Ascending aorta (tissue), 2 donors: ENCODE measurements at regions not wholly inside any gene's neighbourhood (a gene's known extent, or its start where the extent isn't known, plus 50 kb on each side); places are given as distances from the start of the nearest gene placed in this dataset.

ENCODE experiments used
- DNase-seq, 2 donors: peaks; one replicate each; pipeline ENCODE4 v3.0.0-alpha.2; 2019; ENCODE audit warnings: low spot score in 2 of 2
- H3K27ac ChIP-seq, 2 donors: fragments of 200-600 bp; sonication (generic); one replicate each; pipeline ENCODE4 v1.5.1; 2016 to 2017; ENCODE audit warnings: mild to moderate bottlenecking in 1 of 2
- H3K27me3 ChIP-seq: fragments of 200-600 bp; sonication (generic); one replicate; pipeline ENCODE4 v1.5.1; 2017
- H3K36me3 ChIP-seq, 2 donors: fragments of 200-600 bp; sonication (generic); one replicate each; pipeline ENCODE4 v1.5.1; 2016
- H3K4me1 ChIP-seq, 2 donors: fragments of 200-600 bp; sonication (generic); one replicate each; pipeline ENCODE4 v1.5.1; 2016 to 2017; ENCODE audit warnings: mild to moderate bottlenecking in 1 of 2
- H3K4me3 ChIP-seq, 2 donors: fragments of 200-600 bp; sonication (generic); one replicate each; pipeline ENCODE4 v1.5.1; 2016 to 2017; ENCODE audit warnings: mild to moderate bottlenecking in 1 of 2
- H3K9me3 ChIP-seq, 2 donors: fragments of 200-600 bp; sonication (generic); one replicate each; pipeline ENCODE4 v1.5.1; 2016
- CTCF ChIP-seq, 3 experiments: fragments of 200-600 bp in 2 of 3; fragments of 450-650 bp in 1 of 3; sonication (generic) in 2 of 3; IDR thresholded peaks; one replicate each; pipeline ENCODE4 v1.5.1; 2016 to 2019; ENCODE audit warnings: antibody characterized with exemption in 3 of 3, mild to moderate bottlenecking in 1 of 3, moderate library complexity in 1 of 3
- intact Hi-C: fragments of 100-400 bp; cut with DNase I; formaldehyde crosslinking; loops from one replicate; pipeline ENCODE4 v1.15.1; 2023

- intact Hi-C loops = no loop called here
- TF ChIP-seq CTCF (IDR thresholded peaks at IDR 0.05) = no peak
- H3K36me3 ChIP-seq = no peaks in the 10 kb centered on the region
- H3K4me3 ChIP-seq = no peak overlapping the region
- H3K27ac ChIP-seq = no peak overlapping the region
- H3K9me3 ChIP-seq = peaks cover 0 to 12% of the 10 kb centered on the region in 2 donors
- no peaks in the 10 kb centered on the region for H3K27me3 ChIP-seq
- DNase-seq = no peak
- H3K4me1 ChIP-seq = no peaks in the 10 kb centered on the region
Observed at GRCh38 chr18:61679836-61680235, 213.0 kb downstream of the RNF152 start.

GRCh38 chr18:61677435-61677970 is 215.3 kb downstream of the RNF152 start:
- H3K27ac ChIP-seq = no peak overlapping the region
- intact Hi-C loops = no loop called here
- H3K36me3 ChIP-seq = no peaks in the 10 kb centered on the region
- H3K9me3 ChIP-seq = peaks cover 0 to 12% of the 10 kb centered on the region in 2 donors
- H3K4me3 ChIP-seq = no peak overlapping the region
- DNase-seq = no peak
- TF ChIP-seq CTCF (IDR thresholded peaks at IDR 0.05) = no peak
- no peaks in the 10 kb centered on the region for H3K4me1 ChIP-seq
- no peaks in the 10 kb centered on the region for H3K27me3 ChIP-seq

GRCh38 chr18:61676773-61677434 is 215.9 kb downstream of the RNF152 start:
- H3K9me3 ChIP-seq = peaks cover 0 to 12% of the 10 kb centered on the region in 2 donors
- no peaks in the 10 kb centered on the region for H3K36me3 ChIP-seq
- DNase-seq = no peak
- H3K27ac ChIP-seq = no peak overlapping the region
- no peak overlapping the region for H3K4me3 ChIP-seq
- TF ChIP-seq CTCF (IDR thresholded peaks at IDR 0.05) = no peak
- H3K4me1 ChIP-seq = no peaks in the 10 kb centered on the region
- H3K27me3 ChIP-seq = no peaks in the 10 kb centered on the region
- intact Hi-C loops = no loop called here

- TF ChIP-seq CTCF (IDR thresholded peaks at IDR 0.05) = no peak
- DNase-seq = no peak
- no peaks in the 10 kb centered on the region for H3K36me3 ChIP-seq
- no peak overlapping the region for H3K27ac ChIP-seq
- H3K4me3 ChIP-seq = no peak overlapping the region
- no peaks in the 10 kb centered on the region for H3K9me3 ChIP-seq
- peaks cover 0 to 7% of the 10 kb centered on the region in 2 donors for H3K4me1 ChIP-seq
- intact Hi-C loops = no loop called here
- H3K27me3 ChIP-seq = no peaks in the 10 kb centered on the region
Observed at GRCh38 chr18:61669320-61669719, 223.5 kb downstream of the RNF152 start.

- Histone ChIP-seq H3K27me3 (no peaks in the 10 kb centered on the region), H3K9me3 (no peaks in the 10 kb centered on the region), H3K4me1 (peaks cover 0 to 7% of the 10 kb centered on the region in 2 donors), H3K27ac (no peak overlapping the region), H3K36me3 (no peaks in the 10 kb centered on the region), H3K4me3 (no peak overlapping the region)
- intact Hi-C loops = no loop called here
- TF ChIP-seq CTCF (IDR thresholded peaks at IDR 0.05) = no peak
- DNase-seq = no peak
Observed at GRCh38 chr18:61666876-61667590, 225.8 kb downstream of the RNF152 start.
